Neural progenitor cell (in vitro differentiated cells): ENCODE measurements at regions not wholly inside any gene's neighbourhood (a gene's known extent, or its start where the extent isn't known, plus 50 kb on each side); places are given as distances from the start of the nearest gene placed in this dataset.

Source experiments
- DNase-seq: peaks from one replicate; pipeline ENCODE4 v3.0.0-alpha.2; 2016; ENCODE audit warnings: low spot score
- H2AFZ ChIP-seq: fragments of 200-600 bp; sonication (generic); replicated peaks from 2 replicates; pipeline ENCODE4 v1.6.1; 2016; ENCODE audit warnings: antibody characterized with exemption
- H3F3A ChIP-seq: fragments of 200-600 bp; sonication (generic); 2 replicates; pipeline ENCODE4 v1.6.1; 2016; ENCODE audit warnings: antibody characterized with exemption, low read depth
- H3K27ac ChIP-seq: fragments of 200-600 bp; sonication (generic); 2 replicates; pipeline ENCODE4 v1.5.1; 2016; ENCODE audit warnings: mild to moderate bottlenecking
- H3K27me3 ChIP-seq: fragments of 200-600 bp; sonication (generic); 2 replicates; pipeline ENCODE4 v1.6.1; 2016; ENCODE audit warnings: mild to moderate bottlenecking, moderate library complexity
- H3K36me3 ChIP-seq: fragments of 200-600 bp; sonication (generic); 2 replicates; pipeline ENCODE4 v1.5.1; 2016
- H3K4me1 ChIP-seq: fragments of 200-600 bp; sonication (generic); 2 replicates; pipeline ENCODE4 v1.6.1; 2016; ENCODE audit warnings: mixed run types
- H3K4me2 ChIP-seq: fragments of 200-600 bp; sonication (generic); 2 replicates; pipeline ENCODE4 v1.6.1; 2016
- H3K4me3 ChIP-seq: fragments of 200-600 bp; sonication (generic); 2 replicates; pipeline ENCODE4 v1.5.1; 2016
- H3K79me2 ChIP-seq: fragments of 200-600 bp; sonication (generic); 2 replicates; pipeline ENCODE4 v1.6.1; 2016; ENCODE audit warnings: low read depth
- H3K9ac ChIP-seq: fragments of 200-600 bp; sonication (generic); 2 replicates; pipeline ENCODE4 v1.6.1; 2016
- H3K9me3 ChIP-seq: fragments of 200-600 bp; sonication (generic); 2 replicates; pipeline ENCODE4 v1.5.1; 2016; ENCODE audit warnings: low read depth
- H4K20me1 ChIP-seq: fragments of 200-600 bp; sonication (generic); 2 replicates; pipeline ENCODE4 v1.6.1; 2016; ENCODE audit warnings: low read depth
- H3K27ac Mint-ChIP-seq: 3 replicates; pipeline ENCODE4 v1.8.0; 2021; ENCODE audit warnings: mixed read lengths
- H3K27me3 Mint-ChIP-seq: 2 replicates; pipeline ENCODE4 v1.8.0; 2022; ENCODE audit warnings: low read depth, mild to moderate bottlenecking, inconsistent platforms, moderate library complexity, mixed read lengths; ENCODE audit not compliant: insufficient read depth
- H3K36me3 Mint-ChIP-seq: 3 replicates; pipeline ENCODE4 v1.8.0; 2021; ENCODE audit warnings: mixed read lengths
- H3K4me1 Mint-ChIP-seq: 3 replicates; pipeline ENCODE4 v1.8.0; 2021; ENCODE audit warnings: mixed read lengths
- H3K4me3 Mint-ChIP-seq: 3 replicates; pipeline ENCODE4 v1.8.0; 2021; ENCODE audit warnings: mild to moderate bottlenecking, moderate library complexity, mixed read lengths
- H3K9me3 Mint-ChIP-seq: 3 replicates; pipeline ENCODE4 v1.8.0; 2020; ENCODE audit warnings: mixed read lengths
- CTCF ChIP-seq: fragments of 200-600 bp; sonication (generic); IDR thresholded peaks from 2 replicates; pipeline ENCODE4 v1.5.1; 2017; ENCODE audit warnings: antibody characterized with exemption, mild to moderate bottlenecking
- EZH2 ChIP-seq: fragments of 200-600 bp; sonication (generic); IDR thresholded peaks from 2 replicates; pipeline ENCODE4 v1.6.1; 2017; ENCODE audit warnings: antibody characterized with exemption, mild to moderate bottlenecking, moderate library complexity
- EZH2phosphoT487 ChIP-seq: fragments of 200-600 bp; sonication (generic); IDR thresholded peaks from 2 replicates; pipeline ENCODE4 v1.6.1; 2017; ENCODE audit warnings: antibody characterized with exemption

GRCh38 chr4:148575577-148575976 is 133.4 kb upstream of the NR3C2 start:
- H3K27me3 ChIP-seq: no peaks in the 10 kb centered on the region
- Mint-ChIP-seq H3K27me3 (no peaks in the 10 kb centered on the region), H3K36me3 (no peaks in the 10 kb centered on the region), H3K4me1 (no peaks in the 10 kb centered on the region), H3K9me3 (peaks cover 2% of the 10 kb centered on the region), H3K4me3 (no peak overlapping the region), H3K27ac (no peak overlapping the region)
- H3K9ac ChIP-seq: no peak overlapping the region
- H2AFZ ChIP-seq: no peak overlapping the region
- H3F3A ChIP-seq: no peaks in the 10 kb centered on the region
- H3K36me3 ChIP-seq: no peaks in the 10 kb centered on the region
- no peaks in the 10 kb centered on the region for H4K20me1 ChIP-seq
- no peak overlapping the region for H3K4me3 ChIP-seq
- DNase-seq: no peak
- no peaks in the 10 kb centered on the region for H3K9me3 ChIP-seq
- TF ChIP-seq CTCF (no peak), EZH2 (no peak), EZH2phosphoT487 (no peak)
- H3K4me2 ChIP-seq: no peak overlapping the region
- H3K79me2 ChIP-seq: no peaks in the 10 kb centered on the region
- no peak overlapping the region for H3K27ac ChIP-seq
- no peaks in the 10 kb centered on the region for H3K4me1 ChIP-seq

- Mint-ChIP-seq H3K4me3 (no peak overlapping the region), H3K27me3 (no peaks in the 10 kb centered on the region), H3K4me1 (no peaks in the 10 kb centered on the region), H3K36me3 (no peaks in the 10 kb centered on the region), H3K27ac (no peak overlapping the region), H3K9me3 (peaks cover 3% of the 10 kb centered on the region)
- Histone ChIP-seq H3K9ac (no peak overlapping the region), H3F3A (no peaks in the 10 kb centered on the region), H3K36me3 (no peaks in the 10 kb centered on the region), H3K27me3 (no peaks in the 10 kb centered on the region), H2AFZ (no peak overlapping the region), H3K79me2 (no peaks in the 10 kb centered on the region), H3K4me3 (no peak overlapping the region), H3K9me3 (no peaks in the 10 kb centered on the region), H4K20me1 (no peaks in the 10 kb centered on the region), H3K4me1 (no peaks in the 10 kb centered on the region), H3K4me2 (no peak overlapping the region), H3K27ac (no peak overlapping the region)
- no peak for DNase-seq
- TF ChIP-seq EZH2 (no peak), EZH2phosphoT487 (no peak), CTCF (no peak)
These were observed 132.7 kb upstream of the NR3C2 start for GRCh38 chr4:148574911-148575310.

GRCh38 chr4:148574502-148574901 is 132.3 kb upstream of the NR3C2 start:
- Histone ChIP-seq H3K4me1 (no peaks in the 10 kb centered on the region), H3K36me3 (no peaks in the 10 kb centered on the region), H3K27ac (no peak overlapping the region), H3F3A (no peaks in the 10 kb centered on the region), H2AFZ (no peak overlapping the region), H3K79me2 (no peaks in the 10 kb centered on the region), H3K9ac (no peak overlapping the region), H3K4me3 (no peak overlapping the region), H4K20me1 (no peaks in the 10 kb centered on the region), H3K9me3 (no peaks in the 10 kb centered on the region), H3K4me2 (no peak overlapping the region), H3K27me3 (no peaks in the 10 kb centered on the region)
- Mint-ChIP-seq H3K9me3 (peaks cover 3% of the 10 kb centered on the region), H3K27ac (no peak overlapping the region), H3K36me3 (no peaks in the 10 kb centered on the region), H3K4me3 (no peak overlapping the region), H3K4me1 (no peaks in the 10 kb centered on the region), H3K27me3 (no peaks in the 10 kb centered on the region)
- no peak for DNase-seq
- TF ChIP-seq EZH2: no peak
- TF ChIP-seq CTCF: no peak
- no peak for TF ChIP-seq EZH2phosphoT487

- no peaks in the 10 kb centered on the region for H3K36me3 ChIP-seq
- no peak for DNase-seq
- Mint-ChIP-seq H3K4me1 (no peaks in the 10 kb centered on the region), H3K9me3 (peaks cover 5% of the 10 kb centered on the region), H3K4me3 (no peak overlapping the region), H3K36me3 (no peaks in the 10 kb centered on the region), H3K27ac (no peak overlapping the region), H3K27me3 (no peaks in the 10 kb centered on the region)
- H3K27me3 ChIP-seq: no peaks in the 10 kb centered on the region
- H3K4me2 ChIP-seq: no peak overlapping the region
- H3F3A ChIP-seq: no peaks in the 10 kb centered on the region
- H4K20me1 ChIP-seq: no peaks in the 10 kb centered on the region
- H3K9ac ChIP-seq: no peak overlapping the region
- H3K27ac ChIP-seq: no peak overlapping the region
- no peak overlapping the region for H3K4me3 ChIP-seq
- H3K4me1 ChIP-seq: no peaks in the 10 kb centered on the region
- H3K79me2 ChIP-seq: no peaks in the 10 kb centered on the region
- no peak overlapping the region for H2AFZ ChIP-seq
- H3K9me3 ChIP-seq: no peaks in the 10 kb centered on the region
- TF ChIP-seq EZH2 (no peak), CTCF (no peak), EZH2phosphoT487 (no peak)
These were observed 131.9 kb upstream of the NR3C2 start for GRCh38 chr4:148574066-148574465.
